ENCODE measurements at regions not wholly inside any gene's neighbourhood (a gene's known extent, or its start where the extent isn't known, plus 50 kb on each side); places are given as distances from the start of the nearest gene placed in this dataset.

DNA sequence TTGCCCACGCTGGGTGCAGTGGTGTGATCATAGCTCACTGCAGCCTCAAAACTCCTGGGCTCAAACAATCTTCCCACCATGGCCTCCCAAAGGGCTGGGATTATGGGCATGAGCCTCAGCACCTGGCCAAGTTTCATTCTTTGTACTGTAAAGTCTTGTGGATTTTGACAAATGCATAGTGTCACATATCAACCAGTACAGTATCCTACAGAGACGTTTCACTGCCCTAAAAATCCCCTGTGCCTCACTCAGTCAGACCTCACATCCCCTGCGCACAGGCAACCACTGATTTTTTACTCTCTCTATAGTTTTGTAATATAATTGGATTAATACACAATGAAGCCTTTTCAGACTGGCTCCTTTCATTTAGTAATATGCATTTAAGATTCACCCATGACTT is 130.7 kb upstream of the UBE2E1 start:
- H3K4me3 ChIP-seq (ENCODE audit: low read length) = no peak overlapping the region
- no peaks in the 10 kb centered on the region for H3K9me3 ChIP-seq (ENCODE audit: low read depth, low read length)
- no peaks in the 10 kb centered on the region for H3K4me1 ChIP-seq (ENCODE audit: insufficient read depth, low read length)
- H3K27me3 ChIP-seq (ENCODE audit: insufficient read depth, low read length) = peaks cover 13% of the 10 kb centered on the region

DNA sequence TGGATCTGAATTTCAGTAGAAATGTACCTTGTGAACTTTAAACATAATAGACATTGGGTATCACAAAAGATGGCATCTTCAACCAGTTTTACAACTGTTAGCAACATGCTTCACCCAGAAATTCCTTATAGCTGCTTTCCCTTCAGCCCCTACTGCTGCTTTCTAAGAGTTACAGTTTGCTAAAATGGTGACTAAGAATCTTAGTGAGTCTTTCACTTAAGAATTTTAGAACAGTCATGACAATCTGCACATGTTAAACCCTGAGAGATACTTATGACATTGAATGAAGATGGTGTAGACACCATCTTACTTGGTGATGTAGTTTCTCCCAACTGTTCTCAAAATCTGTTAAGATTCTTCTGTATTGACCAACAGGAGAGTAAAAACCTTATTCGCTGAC is 129.7 kb upstream of the UBE2E1 start:
- no peak overlapping the region for H3K4me3 ChIP-seq (ENCODE audit: low read length)
- no peaks in the 10 kb centered on the region for H3K9me3 ChIP-seq (ENCODE audit: low read depth, low read length)
- H3K27me3 ChIP-seq (ENCODE audit: insufficient read depth, low read length) = peaks cover 10% of the 10 kb centered on the region
- no peaks in the 10 kb centered on the region for H3K4me1 ChIP-seq (ENCODE audit: insufficient read depth, low read length)

DNA sequence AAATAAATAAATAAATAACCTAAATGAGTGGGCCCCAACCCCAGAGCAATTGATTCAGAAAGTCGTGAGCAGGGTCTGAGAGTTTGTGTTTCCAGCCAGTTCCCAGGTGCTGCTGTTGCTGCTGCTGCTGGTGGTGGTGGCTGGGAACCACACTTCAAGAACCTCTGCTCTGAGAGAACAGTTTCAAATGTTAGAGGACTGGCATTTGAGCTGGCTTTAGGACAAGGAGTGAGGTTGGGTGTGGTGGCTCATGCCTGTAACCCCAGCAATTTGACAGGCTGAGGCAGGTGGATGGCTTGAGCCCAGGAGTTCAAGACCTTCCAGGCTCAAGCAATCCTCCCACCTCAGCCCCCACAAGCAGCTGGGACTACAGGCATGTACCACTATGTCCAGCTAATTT is 123.1 kb upstream of the UBE2E1 start:
- Histone ChIP-seq H3K4me3 (ENCODE audit: low read length) (no peak overlapping the region), H3K27me3 (ENCODE audit: insufficient read depth, low read length) (no peaks in the 10 kb centered on the region), H3K4me1 (ENCODE audit: insufficient read depth, low read length) (no peaks in the 10 kb centered on the region)

DNA sequence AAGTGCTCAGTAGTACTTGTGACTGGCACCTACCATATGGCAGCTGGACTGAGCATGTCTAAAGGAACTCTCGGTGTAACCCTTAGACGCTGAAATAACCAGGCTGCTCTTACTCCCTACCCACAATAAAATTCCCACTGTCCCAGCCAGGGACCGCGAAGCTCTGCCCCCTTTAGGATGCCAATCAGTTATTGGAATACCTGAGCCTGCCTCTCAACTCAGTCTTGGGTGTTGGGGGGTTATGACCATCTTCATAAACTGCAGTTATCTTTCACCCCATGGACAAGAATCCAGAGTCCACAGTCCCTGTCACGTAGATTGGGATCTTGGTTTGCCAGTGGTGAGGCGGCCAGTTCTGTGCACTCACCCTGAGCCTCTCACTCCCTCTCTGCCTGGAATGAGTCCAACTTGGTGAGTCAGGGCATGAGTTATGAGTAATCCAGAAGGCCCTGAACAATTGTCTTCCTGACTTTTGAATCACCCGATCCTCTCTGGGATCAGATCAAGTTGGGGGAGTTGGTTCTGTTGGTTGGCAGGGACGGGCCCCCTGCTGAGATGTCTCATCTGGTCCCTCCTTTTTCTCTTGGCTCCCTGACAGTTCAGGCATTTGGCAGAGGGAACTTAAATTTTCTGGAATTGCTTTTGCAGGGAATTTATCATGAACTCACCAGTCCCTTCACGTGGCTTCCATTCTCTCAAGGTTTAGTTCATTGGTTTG is 120.1 kb upstream of the UBE2E1 start:
- Histone ChIP-seq H3K9me3 (ENCODE audit: low read depth, low read length) (no peaks in the 10 kb centered on the region), H3K4me3 (ENCODE audit: low read length) (no peak overlapping the region), H3K4me1 (ENCODE audit: insufficient read depth, low read length) (no peaks in the 10 kb centered on the region), H3K27me3 (ENCODE audit: insufficient read depth, low read length) (no peaks in the 10 kb centered on the region)

More for the DNA sequence above, 123.1 kb upstream of the UBE2E1 start:
- no peaks in the 10 kb centered on the region for H3K9me3 ChIP-seq (ENCODE audit: low read depth, low read length)

DNA sequence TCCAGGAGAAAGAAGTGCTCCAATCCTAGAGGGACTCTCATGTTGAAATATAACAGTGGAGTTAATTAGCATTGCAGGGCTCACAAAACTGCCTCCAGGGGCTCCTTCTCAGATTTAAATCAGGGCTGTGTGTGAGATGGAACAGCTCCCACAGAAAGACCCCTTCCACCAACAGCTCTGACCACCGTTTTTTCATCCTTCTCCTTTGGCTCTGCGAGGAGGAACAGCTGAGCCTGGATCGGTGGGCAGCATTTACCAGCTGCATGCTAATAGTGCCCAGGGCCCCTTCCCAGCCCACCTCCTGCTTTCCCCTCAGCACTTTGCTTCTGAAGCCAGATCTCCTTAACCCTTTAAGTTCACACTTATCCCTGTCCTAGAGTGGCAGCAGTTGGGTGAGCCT is 119.2 kb upstream of the UBE2E1 start:
- H3K4me3 ChIP-seq (ENCODE audit: low read length) = no peak overlapping the region
- H3K27me3 ChIP-seq (ENCODE audit: insufficient read depth, low read length) = no peaks in the 10 kb centered on the region
- no peaks in the 10 kb centered on the region for H3K4me1 ChIP-seq (ENCODE audit: insufficient read depth, low read length)
- no peaks in the 10 kb centered on the region for H3K9me3 ChIP-seq (ENCODE audit: low read depth, low read length)

DNA sequence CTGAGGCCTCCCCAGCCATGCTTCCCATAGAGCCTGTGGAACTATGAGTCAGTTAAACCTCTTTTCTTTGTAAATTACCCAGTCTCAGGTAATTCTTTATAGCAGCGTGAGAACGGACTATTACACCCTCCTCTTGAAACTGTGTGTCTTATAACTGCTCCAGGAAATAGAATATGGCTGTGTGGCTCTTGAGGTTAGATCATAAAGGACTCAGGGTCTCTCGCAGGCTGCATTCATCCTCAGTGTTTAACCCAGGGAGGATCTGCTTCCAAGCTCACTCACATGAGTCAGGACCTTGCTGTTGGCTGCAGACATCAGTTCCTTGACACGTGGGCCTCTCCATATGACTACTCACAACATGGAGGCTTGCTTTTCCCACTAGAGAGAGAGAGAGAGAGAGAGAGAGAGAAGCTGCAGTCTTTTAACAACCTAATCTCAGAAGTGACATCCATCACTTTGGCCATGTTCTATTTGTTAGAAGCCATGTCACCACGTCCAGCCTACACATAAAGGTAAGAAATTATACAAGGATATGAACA is 114.3 kb upstream of the UBE2E1 start:
- H3K9me3 ChIP-seq (ENCODE audit: low read depth, low read length) = no peaks in the 10 kb centered on the region
- H3K27me3 ChIP-seq (ENCODE audit: insufficient read depth, low read length) = no peaks in the 10 kb centered on the region
- no peaks in the 10 kb centered on the region for H3K4me1 ChIP-seq (ENCODE audit: insufficient read depth, low read length)
- H3K4me3 ChIP-seq (ENCODE audit: low read length) = no peak overlapping the region

DNA sequence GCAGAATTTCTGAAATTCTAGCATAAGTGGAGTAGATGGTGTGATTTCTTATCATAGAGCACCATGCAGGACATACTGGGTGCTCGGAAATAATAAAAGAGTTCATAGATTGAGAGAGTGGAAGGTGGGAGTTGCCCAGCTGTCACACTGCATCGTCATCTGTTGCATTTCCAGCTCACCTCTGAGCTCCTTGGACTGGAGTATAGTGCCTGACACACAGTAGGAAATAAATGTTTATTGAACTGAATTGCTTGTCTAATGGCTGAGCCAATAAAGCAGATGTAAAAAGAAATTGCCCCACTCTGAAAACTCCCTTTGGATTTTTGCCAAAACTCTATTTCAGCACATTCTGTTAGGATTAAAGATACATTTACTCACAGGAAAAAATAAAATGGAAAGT is 108.9 kb upstream of the UBE2E1 start:
- Histone ChIP-seq H3K9me3 (ENCODE audit: low read depth, low read length) (no peaks in the 10 kb centered on the region), H3K4me3 (ENCODE audit: low read length) (no peak overlapping the region), H3K27me3 (ENCODE audit: insufficient read depth, low read length) (no peaks in the 10 kb centered on the region), H3K4me1 (ENCODE audit: insufficient read depth, low read length) (no peaks in the 10 kb centered on the region)

DNA sequence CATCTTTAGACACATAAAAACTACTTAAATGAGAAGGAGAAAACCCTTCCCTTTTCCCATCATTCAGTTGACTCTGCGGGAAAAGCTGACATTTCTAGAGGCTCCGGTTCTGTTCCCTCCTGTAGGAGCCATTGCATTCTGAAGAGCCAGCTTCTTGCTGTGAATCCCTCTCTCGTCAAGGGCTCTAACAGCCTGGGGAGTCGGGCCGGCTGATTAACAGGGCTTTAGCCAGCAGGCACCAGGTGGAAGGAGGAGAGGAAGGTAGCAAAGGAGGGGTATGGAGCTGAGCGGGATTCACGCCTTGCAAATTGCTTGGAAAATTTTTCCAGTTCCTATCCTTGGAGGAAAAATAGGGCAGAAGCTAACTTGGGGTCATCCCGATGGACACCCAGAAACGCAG is 108.3 kb upstream of the UBE2E1 start:
- H3K4me3 ChIP-seq (ENCODE audit: low read length) = no peak overlapping the region
- H3K27me3 ChIP-seq (ENCODE audit: insufficient read depth, low read length) = no peaks in the 10 kb centered on the region
- no peaks in the 10 kb centered on the region for H3K9me3 ChIP-seq (ENCODE audit: low read depth, low read length)
- no peaks in the 10 kb centered on the region for H3K4me1 ChIP-seq (ENCODE audit: insufficient read depth, low read length)

DNA sequence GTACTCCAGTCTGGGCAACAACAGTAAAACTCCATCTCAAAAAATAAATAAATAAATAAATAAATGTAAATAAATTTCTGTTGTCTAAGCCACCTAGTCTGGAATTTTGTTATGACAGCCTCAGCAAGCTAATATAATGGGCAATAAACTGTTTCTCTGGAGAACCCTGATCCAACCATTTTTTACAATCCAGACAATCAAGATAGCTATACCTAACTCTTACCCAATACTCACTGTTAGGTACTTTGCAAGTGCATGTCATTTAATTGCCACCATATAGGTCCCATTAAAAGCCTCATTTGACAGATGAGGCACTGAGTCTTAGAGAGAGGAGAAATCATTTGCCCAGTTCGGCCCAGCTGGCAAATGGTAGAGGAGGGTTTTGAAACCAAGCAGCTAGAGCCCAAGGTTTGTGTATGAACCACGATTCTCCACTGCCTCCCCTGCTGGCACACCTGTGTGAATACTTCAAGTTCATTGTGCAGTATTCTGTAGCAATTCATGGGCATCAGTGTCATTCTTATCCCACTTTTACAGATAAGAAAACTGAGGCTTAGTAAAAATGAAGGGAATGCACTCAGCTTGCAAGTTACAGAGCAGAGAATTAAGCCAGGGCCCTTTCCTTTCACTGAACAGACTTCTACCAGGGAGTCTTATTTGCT is 107.0 kb upstream of the UBE2E1 start:
- no peaks in the 10 kb centered on the region for H3K9me3 ChIP-seq (ENCODE audit: low read depth, low read length)
- H3K4me3 ChIP-seq (ENCODE audit: low read length) = no peak overlapping the region
- no peaks in the 10 kb centered on the region for H3K27me3 ChIP-seq (ENCODE audit: insufficient read depth, low read length)
- H3K4me1 ChIP-seq (ENCODE audit: insufficient read depth, low read length) = no peaks in the 10 kb centered on the region

DNA sequence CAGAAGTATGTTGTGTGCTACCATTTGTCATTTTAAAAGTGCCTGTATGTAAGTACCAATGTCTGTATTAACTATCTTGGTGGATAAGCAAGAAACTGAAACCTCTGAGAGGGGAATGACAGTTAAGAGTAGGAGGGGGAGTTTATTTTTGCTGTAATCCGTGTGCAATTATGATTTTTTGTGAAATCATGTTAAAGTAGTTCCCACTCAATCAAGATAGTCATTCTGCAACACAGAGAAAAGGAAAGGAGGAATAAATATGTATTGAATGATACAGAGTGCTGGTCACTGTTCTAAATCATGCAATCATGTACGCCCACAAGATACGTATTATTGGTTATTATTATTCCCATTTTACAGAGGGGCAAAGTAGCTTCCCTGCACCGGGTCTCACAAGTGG is 105.1 kb upstream of the UBE2E1 start:
- H3K4me1 ChIP-seq (ENCODE audit: insufficient read depth, low read length) = no peaks in the 10 kb centered on the region
- H3K4me3 ChIP-seq (ENCODE audit: low read length) = no peak overlapping the region

DNA sequence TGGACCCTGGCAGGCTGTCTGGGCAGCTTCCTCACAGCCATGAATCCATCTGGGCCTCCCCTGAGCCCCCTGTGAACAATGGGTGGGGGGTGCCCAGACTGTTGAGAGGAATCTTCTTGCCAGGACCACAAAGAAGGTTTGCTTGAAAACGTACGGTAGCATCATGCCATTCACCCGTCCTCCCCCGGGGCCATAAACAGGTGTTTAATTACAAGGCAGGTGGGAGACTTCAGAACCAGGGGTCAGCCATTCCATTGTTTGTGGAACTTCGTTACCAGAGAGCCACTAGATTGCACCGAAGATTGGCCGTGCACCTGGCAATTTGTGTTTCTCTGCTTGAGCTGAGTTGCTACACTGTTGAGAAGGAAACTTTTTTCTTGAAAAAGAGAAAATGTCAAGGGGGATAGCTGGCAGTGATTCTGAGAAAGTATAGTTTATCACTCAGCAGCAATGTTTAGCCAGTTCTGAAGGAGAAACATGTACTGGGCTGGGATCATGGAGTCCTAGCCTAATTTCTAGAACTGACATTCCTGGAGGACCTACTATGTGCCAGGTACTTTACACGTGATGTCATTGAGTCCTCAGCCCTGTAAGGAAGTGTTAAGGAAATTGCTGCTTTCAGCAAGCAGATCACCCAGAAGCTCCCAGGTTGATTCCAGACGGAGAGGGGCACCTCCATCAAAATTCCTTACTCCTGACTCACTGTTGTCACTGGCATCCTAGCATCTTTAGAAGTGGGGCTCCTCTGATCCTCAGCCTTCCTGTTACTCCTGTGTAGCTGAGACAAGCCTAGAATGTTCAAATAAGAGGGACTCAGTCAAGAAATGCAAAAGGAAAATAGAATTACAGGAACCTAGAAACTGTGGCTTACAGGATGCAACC is 103.8 kb upstream of the UBE2E1 start:
- no peaks in the 10 kb centered on the region for H3K27me3 ChIP-seq (ENCODE audit: insufficient read depth, low read length)
- H3K4me3 ChIP-seq (ENCODE audit: low read length) = no peak overlapping the region
- no peaks in the 10 kb centered on the region for H3K9me3 ChIP-seq (ENCODE audit: low read depth, low read length)
- no peaks in the 10 kb centered on the region for H3K4me1 ChIP-seq (ENCODE audit: insufficient read depth, low read length)

More for the DNA sequence above, 105.1 kb upstream of the UBE2E1 start:
- Histone ChIP-seq H3K9me3 (ENCODE audit: low read depth, low read length) (no peaks in the 10 kb centered on the region), H3K27me3 (ENCODE audit: insufficient read depth, low read length) (no peaks in the 10 kb centered on the region)

DNA sequence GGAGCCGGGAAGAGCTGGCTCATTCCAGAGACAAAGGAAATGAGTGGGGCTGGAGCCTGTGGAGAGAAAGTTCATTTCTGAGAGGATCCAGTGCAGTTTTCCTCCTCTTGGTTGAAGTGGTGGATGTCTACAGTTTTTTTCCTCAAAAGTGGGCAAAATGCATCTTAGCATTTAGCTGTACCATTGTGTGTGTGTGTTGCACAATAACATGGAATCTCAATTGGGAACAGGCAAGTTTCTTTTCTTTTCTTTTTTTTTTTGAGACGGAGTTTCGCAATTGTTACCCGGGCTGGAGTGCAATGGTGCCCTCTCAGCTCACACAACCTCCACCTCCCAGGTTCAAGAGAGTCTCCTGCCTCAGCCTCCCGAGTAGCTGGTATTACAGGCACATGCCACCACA is 101.5 kb upstream of the UBE2E1 start:
- H3K9me3 ChIP-seq (ENCODE audit: low read depth, low read length) = no peaks in the 10 kb centered on the region
- H3K27me3 ChIP-seq (ENCODE audit: insufficient read depth, low read length) = no peaks in the 10 kb centered on the region
- H3K4me3 ChIP-seq (ENCODE audit: low read length) = no peak overlapping the region
- H3K4me1 ChIP-seq (ENCODE audit: insufficient read depth, low read length) = no peaks in the 10 kb centered on the region

DNA sequence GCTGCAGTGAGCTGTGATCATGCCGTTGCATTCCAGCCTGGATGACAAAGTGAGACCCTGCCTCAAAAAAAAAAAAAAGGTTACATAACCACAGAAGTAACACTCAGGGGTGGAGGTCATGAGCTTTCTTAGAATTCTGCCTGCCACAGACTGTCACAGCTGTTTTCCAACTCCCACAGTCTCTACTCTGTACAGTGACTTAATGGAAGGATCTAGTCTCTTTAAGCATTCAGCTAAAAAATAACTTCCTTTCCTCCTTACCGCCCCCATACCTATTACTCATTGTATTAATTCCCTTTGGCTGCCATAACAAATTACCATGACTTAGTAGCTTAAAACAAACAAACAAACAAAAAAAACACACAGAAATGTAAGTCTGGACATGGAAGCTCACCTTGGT is 99.6 kb upstream of the UBE2E1 start:
- no peaks in the 10 kb centered on the region for H3K4me1 ChIP-seq (ENCODE audit: insufficient read depth, low read length)
- no peaks in the 10 kb centered on the region for H3K27me3 ChIP-seq (ENCODE audit: insufficient read depth, low read length)
- no peak overlapping the region for H3K4me3 ChIP-seq (ENCODE audit: low read length)
- no peaks in the 10 kb centered on the region for H3K9me3 ChIP-seq (ENCODE audit: low read depth, low read length)

DNA sequence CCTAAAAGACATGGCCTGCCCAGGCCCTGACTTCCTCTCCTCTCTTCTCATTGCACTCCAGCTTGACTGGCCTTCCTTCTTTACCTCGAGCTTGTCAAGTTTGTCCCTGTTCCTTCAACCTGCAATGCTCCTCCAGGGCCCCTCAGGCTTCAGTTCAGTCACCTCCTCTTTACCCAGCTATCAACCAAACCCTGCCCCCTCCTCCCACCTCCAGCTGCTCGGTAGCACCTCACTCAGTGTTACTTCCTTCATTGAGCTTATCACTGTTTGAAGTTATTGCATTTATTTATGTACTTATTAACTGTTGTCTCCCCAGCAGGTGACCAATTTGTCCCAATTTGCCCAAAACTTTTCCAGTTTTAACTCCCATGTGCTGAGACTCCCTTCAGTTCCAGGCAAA is 95.8 kb upstream of the UBE2E1 start:
- H3K27me3 ChIP-seq (ENCODE audit: insufficient read depth, low read length) = no peaks in the 10 kb centered on the region
- no peaks in the 10 kb centered on the region for H3K9me3 ChIP-seq (ENCODE audit: low read depth, low read length)
- no peak overlapping the region for H3K4me3 ChIP-seq (ENCODE audit: low read length)
- no peaks in the 10 kb centered on the region for H3K4me1 ChIP-seq (ENCODE audit: insufficient read depth, low read length)

DNA sequence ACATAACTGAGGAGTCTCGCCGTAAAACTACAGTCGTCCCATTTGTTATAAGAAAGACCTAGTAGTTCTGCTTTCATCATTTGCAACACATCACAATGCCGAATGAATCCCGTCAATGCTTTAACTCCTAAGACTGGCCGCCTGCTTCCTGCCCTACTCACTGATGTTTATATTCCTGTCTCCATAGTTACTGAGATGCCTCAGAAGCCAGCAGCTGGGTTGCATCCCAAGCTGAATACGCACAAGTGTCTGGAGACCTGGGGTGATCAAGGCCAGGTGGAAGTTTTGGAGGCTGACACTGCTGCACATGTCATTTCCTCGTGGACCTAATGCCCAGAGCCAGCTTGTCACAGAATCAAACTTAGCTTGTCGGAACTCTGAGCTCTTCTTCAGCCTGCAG is 95.2 kb upstream of the UBE2E1 start:
- H3K4me1 ChIP-seq (ENCODE audit: insufficient read depth, low read length) = no peaks in the 10 kb centered on the region
- H3K9me3 ChIP-seq (ENCODE audit: low read depth, low read length) = no peaks in the 10 kb centered on the region
- no peaks in the 10 kb centered on the region for H3K27me3 ChIP-seq (ENCODE audit: insufficient read depth, low read length)
- no peak overlapping the region for H3K4me3 ChIP-seq (ENCODE audit: low read length)
